MCF 10A (cell line): ENCODE measurements at regions not wholly inside any gene's neighbourhood (a gene's known extent, or its start where the extent isn't known, plus 50 kb on each side); places are given as distances from the start of the nearest gene placed in this dataset.

Experiments
- BruUV-seq: library from RNA; stranded (reverse); fragments of 400-500 nt; replicated peaks from 2 replicates; lab custom pipeline; 2021; lab: Mats Ljungman, UMichigan
- CTCF ChIA-PET: fragments of 300-600 bp; sonication (Branson Sonifier 250); formaldehyde crosslinking; extraction: SDS; loops from one replicate; lab custom pipeline; 2021; ENCODE audit warnings: antibody characterized with exemption, inconsistent platforms; lab: Yijun Ruan, JAX
- POLR2A ChIA-PET: fragments of 300-600, 350-650 bp; sonication (Branson Sonifier 250); formaldehyde crosslinking; extraction: SDS; loops from one replicate; lab custom pipeline; 2020; ENCODE audit warnings: antibody characterized with exemption, inconsistent platforms; lab: Yijun Ruan, JAX
- DNase-seq: peaks from one replicate; pipeline ENCODE4 v3.0.0-alpha.2; 2018; ENCODE audit not compliant: unreplicated experiment
- H3K27ac Mint-ChIP-seq: one replicate; pipeline ENCODE4 v1.8.0; 2022; ENCODE audit warnings: mild to moderate bottlenecking, low read depth, mixed read lengths; ENCODE audit not compliant: unreplicated experiment
- H3K27me3 Mint-ChIP-seq: one replicate; pipeline ENCODE4 v1.8.0; 2022; ENCODE audit warnings: mixed read lengths; ENCODE audit not compliant: insufficient read depth, unreplicated experiment
- H3K36me3 Mint-ChIP-seq: one replicate; pipeline ENCODE4 v1.8.0; 2022; ENCODE audit warnings: mild to moderate bottlenecking, moderate library complexity, mixed read lengths; ENCODE audit not compliant: insufficient read depth, unreplicated experiment
- H3K4me1 Mint-ChIP-seq: one replicate; pipeline ENCODE4 v1.8.0; 2022; ENCODE audit warnings: mixed read lengths; ENCODE audit not compliant: insufficient read depth, unreplicated experiment
- H3K4me3 Mint-ChIP-seq: one replicate; pipeline ENCODE4 v1.8.0; 2022; ENCODE audit warnings: mild to moderate bottlenecking, moderate library complexity, mixed read lengths; ENCODE audit not compliant: unreplicated experiment
- H3K9me3 Mint-ChIP-seq: one replicate; pipeline ENCODE4 v1.8.0; 2022; ENCODE audit warnings: mixed read lengths; ENCODE audit not compliant: unreplicated experiment
- CTCF ChIP-seq: fragments of 200-600 bp; IDR thresholded peaks from one replicate; pipeline ENCODE4 v1.8.0; 2022; ENCODE audit warnings: antibody characterized with exemption, mild to moderate bottlenecking; ENCODE audit not compliant: unreplicated experiment
- intact Hi-C: fragments of 100-400 bp; cut with micrococcal nuclease; formaldehyde crosslinking; loops from 2 replicates; pipeline ENCODE4 v1.14.1; 2022

- Mint-ChIP-seq H3K27ac (no peak overlapping the region), H3K4me1 (peaks cover 49% of the 10 kb centered on the region), H3K36me3 (peaks cover 5% of the 10 kb centered on the region), H3K27me3 (no peaks in the 10 kb centered on the region), H3K9me3 (no peaks in the 10 kb centered on the region), H3K4me3 (no peak overlapping the region)
- no peak for DNase-seq
- CTCF ChIA-PET: interaction anchor here (0.6 to 2.4 kb wide), 5 partner anchors 10 to 1918 kb away, joined by 3 to 20 read pairs (median 3); partner anchors contain the start of gene PLK2
- BruUV-seq: no TSS peak
- intact Hi-C loops: no loop called here
- POLR2A ChIA-PET: interaction anchor here (0.7 to 5.7 kb wide), 8 partner anchors 12 to 623 kb away, joined by 3 to 51 read pairs (median 11); partner anchors contain the start of gene PLK2
- no peak for TF ChIP-seq CTCF
Observed at GRCh38 chr5:57836331-57836730, 353.7 kb upstream of the ACTBL2 start.

- H3K9me3 Mint-ChIP-seq: no peaks in the 10 kb centered on the region
- intact Hi-C loops: no loop called here
- no peak for TF ChIP-seq CTCF
- peaks cover 43% of the 10 kb centered on the region for H3K4me1 Mint-ChIP-seq
- no peaks in the 10 kb centered on the region for H3K27me3 Mint-ChIP-seq
- TSS peak; percentile 91 for BruUV-seq
- no peak overlapping the region for H3K27ac Mint-ChIP-seq
- DNase-seq: peak; percentile 78
- CTCF ChIA-PET: interaction anchor here (0.7 to 2.4 kb wide), 10 partner anchors 11 to 625 kb away, joined by 3 to 20 read pairs (median 4); partner anchors contain the start of gene PLK2
- no peak overlapping the region for H3K4me3 Mint-ChIP-seq
- POLR2A ChIA-PET: interaction anchor here (0.6 to 5.7 kb wide), 15 partner anchors 10 to 624 kb away, joined by 3 to 51 read pairs (median 4); partner anchors contain the start of gene PLK2
- H3K36me3 Mint-ChIP-seq: peaks cover 5% of the 10 kb centered on the region
Observed at GRCh38 chr5:57834829-57835608, 352.4 kb upstream of the ACTBL2 start.

GRCh38 chr5:57833489-57833888 is 350.9 kb upstream of the ACTBL2 start:
- no peak for DNase-seq
- TF ChIP-seq CTCF: no peak
- no peak overlapping the region for H3K27ac Mint-ChIP-seq
- no TSS peak for BruUV-seq
- ChIA-PET POLR2A (interaction anchor here (0.5 kb wide), 1 partner anchor 1927 kb away, joined by 3 read pairs; no protein-coding TSS in a partner anchor), CTCF (interaction anchor here (0.8 to 0.9 kb wide), 2 partner anchors 334 to 535 kb away, joined by 3 to 5 read pairs; no protein-coding TSS in a partner anchor)
- H3K4me3 Mint-ChIP-seq: no peak overlapping the region
- peaks cover 29% of the 10 kb centered on the region for H3K4me1 Mint-ChIP-seq
- H3K9me3 Mint-ChIP-seq: no peaks in the 10 kb centered on the region
- H3K27me3 Mint-ChIP-seq: no peaks in the 10 kb centered on the region
- intact Hi-C loops: no loop called here
- peaks cover 5% of the 10 kb centered on the region for H3K36me3 Mint-ChIP-seq

- Mint-ChIP-seq H3K9me3 (no peaks in the 10 kb centered on the region), H3K4me3 (no peak overlapping the region), H3K36me3 (peaks cover 5% of the 10 kb centered on the region), H3K27ac (no peak overlapping the region), H3K4me1 (peaks cover 23% of the 10 kb centered on the region), H3K27me3 (no peaks in the 10 kb centered on the region)
- ChIA-PET POLR2A (interaction anchor here (0.5 kb wide), 1 partner anchor 1927 kb away, joined by 3 read pairs; no protein-coding TSS in a partner anchor), CTCF (interaction anchor here (0.8 to 0.9 kb wide), 2 partner anchors 333 to 535 kb away, joined by 3 to 5 read pairs; no protein-coding TSS in a partner anchor)
- TF ChIP-seq CTCF: no peak
- DNase-seq: no peak
- intact Hi-C loops: no loop called here
- no TSS peak for BruUV-seq
Observed at GRCh38 chr5:57832875-57833274, 350.3 kb upstream of the ACTBL2 start.
